HEK293 (cell line): ENCODE measurements at regions not wholly inside any gene's neighbourhood (a gene's known extent, or its start where the extent isn't known, plus 50 kb on each side); places are given as distances from the start of the nearest gene placed in this dataset.

Experiments used
- CTCF ChIA-PET: fragments of 350-600 bp; formaldehyde crosslinking; extraction: SDS; loops from one replicate; lab custom pipeline; 2021; ENCODE audit warnings: antibody characterized with exemption; lab: Yijun Ruan, JAX
- POLR2A ChIA-PET: fragments of 300-600 bp; formaldehyde crosslinking; extraction: SDS; loops from one replicate; lab custom pipeline; 2020; ENCODE audit warnings: antibody characterized with exemption, inconsistent platforms; lab: Yijun Ruan, JAX
- H3K27ac ChIP-seq: fragments of 200-500 bp; sonication (Bioruptor generic); 2 replicates; pipeline ENCODE4 v1.5.1; 2014; ENCODE audit warnings: low read depth, low read length, control low read depth, inconsistent platforms; ENCODE audit errors: extremely low read depth
- H3K36me3 ChIP-seq, 2 experiments: fragments of 200-500 bp in 1 of 2; sonication (Bioruptor generic) in 1 of 2; 1 replicate in 1 of 2; 2 replicates in 1 of 2; pipeline ENCODE4 v1.5.1; 2014 to 2017; ENCODE audit warnings: inconsistent platforms in 2 of 2, low read length in 2 of 2; ENCODE audit not compliant: control insufficient read depth in 2 of 2, insufficient read depth in 1 of 2
- H3K4me1 ChIP-seq: fragments of 200-500 bp; sonication (Bioruptor generic); 2 replicates; pipeline ENCODE4 v1.5.1; 2014; ENCODE audit warnings: mild to moderate bottlenecking, low read length, inconsistent platforms; ENCODE audit not compliant: control insufficient read depth, insufficient read depth
- H3K4me3 ChIP-seq: 2 replicates; pipeline ENCODE4 v1.5.1; 2011; ENCODE audit warnings: low read depth, mild to moderate bottlenecking, control low read depth, low read length, moderate library complexity
- H3K9me3 ChIP-seq: fragments of 200-500 bp; sonication (Bioruptor generic); 2 replicates; pipeline ENCODE4 v1.5.1; 2014; ENCODE audit warnings: low read depth, low read length, inconsistent platforms; ENCODE audit not compliant: control insufficient read depth, insufficient read depth
- GLIS2 ChIP-seq: fragments of 450-650 bp; formaldehyde crosslinking; IDR thresholded peaks from 2 replicates; pipeline ENCODE4 v1.5.1; 2016; ENCODE audit warnings: missing biosample characterization, missing genetic modification characterization
- OSR2 ChIP-seq: fragments of 450-650 bp; formaldehyde crosslinking; IDR thresholded peaks from 2 replicates; pipeline ENCODE4 v1.5.1; 2016; ENCODE audit warnings: missing biosample characterization, missing genetic modification characterization
- SCRT1 ChIP-seq: fragments of 450-650 bp; formaldehyde crosslinking; IDR thresholded peaks from 2 replicates; pipeline ENCODE4 v1.5.1; 2016; ENCODE audit warnings: missing biosample characterization, missing genetic modification characterization, borderline replicate concordance
- SP7 ChIP-seq: fragments of 450-650 bp; formaldehyde crosslinking; IDR thresholded peaks from 2 replicates; pipeline ENCODE4 v1.5.1; 2016; ENCODE audit warnings: missing biosample characterization, missing genetic modification characterization
- TCF7L2 ChIP-seq: IDR thresholded peaks from 2 replicates; pipeline ENCODE4 v1.6.1; 2011; ENCODE audit warnings: low read depth, mild to moderate bottlenecking, inconsistent platforms, low read length, moderate library complexity, borderline replicate concordance
- YY1 ChIP-seq: fragments of 450-650 bp; formaldehyde crosslinking; IDR thresholded peaks from 2 replicates; pipeline ENCODE4 v1.5.1; 2018; ENCODE audit warnings: missing biosample characterization, missing genetic modification characterization
- ZIC2 ChIP-seq: fragments of 450-650 bp; formaldehyde crosslinking; IDR thresholded peaks from 2 replicates; pipeline ENCODE4 v1.5.1; 2016; ENCODE audit warnings: missing biosample characterization, missing genetic modification characterization
- ZNF10 ChIP-seq: fragments of 450-650 bp; formaldehyde crosslinking; IDR thresholded peaks from 2 replicates; pipeline ENCODE4 v1.5.1; 2017; ENCODE audit warnings: missing biosample characterization, missing genetic modification characterization
- ZNF133 ChIP-seq: fragments of 450-650 bp; formaldehyde crosslinking; IDR thresholded peaks from 2 replicates; pipeline ENCODE4 v1.5.1; 2016; ENCODE audit warnings: missing biosample characterization, missing genetic modification characterization
- ZNF138 ChIP-seq: fragments of 450-650 bp; formaldehyde crosslinking; IDR thresholded peaks from 2 replicates; pipeline ENCODE4 v1.5.1; 2016; ENCODE audit warnings: missing biosample characterization, missing genetic modification characterization, borderline replicate concordance
- ZNF211 ChIP-seq: fragments of 450-650 bp; formaldehyde crosslinking; IDR thresholded peaks from 2 replicates; pipeline ENCODE4 v1.5.1; 2016; ENCODE audit warnings: low read depth, missing biosample characterization, missing genetic modification characterization
- ZNF24 ChIP-seq: fragments of 450-650 bp; formaldehyde crosslinking; IDR thresholded peaks from 2 replicates; pipeline ENCODE4 v1.5.1; 2016; ENCODE audit warnings: missing biosample characterization, missing genetic modification characterization
- ZNF274 ChIP-seq, 2 experiments: fragments of 200-500 bp in 1 of 2; fragments of 450-650 bp in 1 of 2; sonication (Bioruptor generic) in 1 of 2; formaldehyde crosslinking in 1 of 2; IDR thresholded peaks; 2 replicates each; pipeline versions ENCODE4 v1.5.1 to v1.6.1; 2014 to 2016; ENCODE audit warnings: borderline replicate concordance in 1 of 2, inconsistent platforms in 1 of 2, low read length in 1 of 2, missing biosample characterization in 1 of 2, missing genetic modification characterization in 1 of 2
- ZNF423 ChIP-seq: fragments of 450-650 bp; formaldehyde crosslinking; IDR thresholded peaks from 2 replicates; pipeline ENCODE4 v1.5.1; 2016; ENCODE audit warnings: missing biosample characterization, missing genetic modification characterization
- ZNF530 ChIP-seq: fragments of 450-650 bp; formaldehyde crosslinking; IDR thresholded peaks from 2 replicates; pipeline ENCODE4 v1.5.1; 2016; ENCODE audit warnings: low read depth, missing biosample characterization, missing genetic modification characterization
- ZNF561 ChIP-seq: fragments of 450-650 bp; IDR thresholded peaks from 2 replicates; pipeline ENCODE4 v1.5.1; 2018; ENCODE audit warnings: missing biosample characterization, missing genetic modification characterization, borderline replicate concordance
- ZNF785 ChIP-seq: fragments of 450-650 bp; formaldehyde crosslinking; IDR thresholded peaks from 2 replicates; pipeline ENCODE4 v1.5.1; 2016; ENCODE audit warnings: missing biosample characterization, missing genetic modification characterization
- ZNF792 ChIP-seq: fragments of 450-650 bp; formaldehyde crosslinking; IDR thresholded peaks from 2 replicates; pipeline ENCODE4 v1.5.1; 2016; ENCODE audit warnings: missing biosample characterization, missing genetic modification characterization
- ZNF837 ChIP-seq: fragments of 450-650 bp; formaldehyde crosslinking; IDR thresholded peaks from 2 replicates; pipeline ENCODE4 v1.5.1; 2016; ENCODE audit warnings: missing biosample characterization, missing genetic modification characterization
- TF ChIP-seq, protein P1 (sequence below): fragments of 450-650 bp; formaldehyde crosslinking; IDR thresholded peaks from 2 replicates; pipeline ENCODE4 v1.5.1; 2016; ENCODE audit warnings: missing biosample characterization, missing genetic modification characterization
- TF ChIP-seq, protein P2 (sequence below): fragments of 450-650 bp; formaldehyde crosslinking; IDR thresholded peaks from 2 replicates; pipeline ENCODE4 v1.5.1; 2017; ENCODE audit warnings: missing biosample characterization, missing genetic modification characterization
- TF ChIP-seq, protein P3 (sequence below): fragments of 450-650 bp; formaldehyde crosslinking; conservative IDR thresholded peaks from 2 replicates; pipeline ENCODE4 v1.5.1; 2016; ENCODE audit warnings: low read depth, missing biosample characterization, missing genetic modification characterization
- TF ChIP-seq, protein P4 (sequence below): fragments of 450-650 bp; formaldehyde crosslinking; IDR thresholded peaks from 2 replicates; pipeline ENCODE4 v1.5.1; 2016; ENCODE audit warnings: missing biosample characterization, missing genetic modification characterization

DNA sequence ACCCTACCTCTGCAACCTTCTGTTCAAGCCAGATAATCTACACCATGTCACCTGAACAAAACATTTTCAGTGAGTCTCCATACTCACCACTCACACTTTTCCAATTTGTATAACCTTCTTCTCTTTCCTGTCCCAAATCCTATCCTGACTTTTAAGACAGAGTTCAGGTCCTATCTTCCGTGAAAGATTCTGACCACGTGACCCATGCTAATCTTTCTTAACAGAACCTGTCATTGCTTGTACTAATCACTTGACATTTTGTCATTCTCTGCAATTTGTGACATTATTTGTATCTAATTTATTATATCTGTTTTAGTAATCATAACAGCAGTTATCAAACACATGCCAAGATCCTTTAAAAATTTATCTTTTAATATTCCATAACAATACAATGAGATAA is 132.5 kb upstream of the PRLR start:
- CTCF ChIA-PET: no interaction called here
- no peak for TF ChIP-seq ZNF133 (tag by site-specific recombination)
- TF ChIP-seq ZNF837 (tag by site-specific recombination): no peak
- no peak for TF ChIP-seq SCRT1
- no peak for TF ChIP-seq SP7 (tag by site-specific recombination)
- no peak for TF ChIP-seq ZNF561 (tag by site-specific recombination)
- no peak for TF ChIP-seq ZNF423
- TF ChIP-seq YY1 (tag by site-specific recombination): no peak
- TF ChIP-seq ZNF138 (tag by site-specific recombination): no peak
- TF ChIP-seq ZNF785 (tag by site-specific recombination): no peak
- TF ChIP-seq, protein P1, sequence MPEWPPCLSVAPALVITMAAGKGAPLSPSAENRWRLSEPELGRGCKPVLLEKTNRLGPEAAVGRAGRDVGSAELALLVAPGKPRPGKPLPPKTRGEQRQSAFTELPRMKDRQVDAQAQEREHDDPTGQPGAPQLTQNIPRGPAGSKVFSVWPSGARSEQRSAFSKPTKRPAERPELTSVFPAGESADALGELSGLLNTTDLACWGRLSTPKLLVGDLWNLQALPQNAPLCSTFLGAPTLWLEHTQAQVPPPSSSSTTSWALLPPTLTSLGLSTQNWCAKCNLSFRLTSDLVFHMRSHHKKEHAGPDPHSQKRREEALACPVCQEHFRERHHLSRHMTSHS (tag by site-specific recombination): no peak
- TF ChIP-seq ZNF274 (IDR thresholded peaks at IDR 0.05; ENCODE audit: low read length): no peak
- TF ChIP-seq ZNF274 (tag by site-specific recombination; IDR thresholded peaks at IDR 0.05; ENCODE audit: borderline replicate concordance): no peak
- TF ChIP-seq, protein P2, sequence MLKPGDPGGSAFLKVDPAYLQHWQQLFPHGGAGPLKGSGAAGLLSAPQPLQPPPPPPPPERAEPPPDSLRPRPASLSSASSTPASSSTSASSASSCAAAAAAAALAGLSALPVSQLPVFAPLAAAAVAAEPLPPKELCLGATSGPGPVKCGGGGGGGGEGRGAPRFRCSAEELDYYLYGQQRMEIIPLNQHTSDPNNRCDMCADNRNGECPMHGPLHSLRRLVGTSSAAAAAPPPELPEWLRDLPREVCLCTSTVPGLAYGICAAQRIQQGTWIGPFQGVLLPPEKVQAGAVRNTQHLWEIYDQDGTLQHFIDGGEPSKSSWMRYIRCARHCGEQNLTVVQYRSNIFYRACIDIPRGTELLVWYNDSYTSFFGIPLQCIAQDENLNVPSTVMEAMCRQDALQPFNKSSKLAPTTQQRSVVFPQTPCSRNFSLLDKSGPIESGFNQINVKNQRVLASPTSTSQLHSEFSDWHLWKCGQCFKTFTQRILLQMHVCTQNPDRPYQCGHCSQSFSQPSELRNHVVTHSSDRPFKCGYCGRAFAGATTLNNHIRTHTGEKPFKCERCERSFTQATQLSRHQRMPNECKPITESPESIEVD: no peak
- TF ChIP-seq GLIS2 (tag by site-specific recombination): no peak
- Histone ChIP-seq H3K9me3 (no peaks in the 10 kb centered on the region), H3K36me3 (no peaks in the 10 kb centered on the region), H3K27ac (no peak overlapping the region), H3K4me3 (no peak overlapping the region), H3K4me1 (no peaks in the 10 kb centered on the region)
- POLR2A ChIA-PET: no interaction called here

DNA sequence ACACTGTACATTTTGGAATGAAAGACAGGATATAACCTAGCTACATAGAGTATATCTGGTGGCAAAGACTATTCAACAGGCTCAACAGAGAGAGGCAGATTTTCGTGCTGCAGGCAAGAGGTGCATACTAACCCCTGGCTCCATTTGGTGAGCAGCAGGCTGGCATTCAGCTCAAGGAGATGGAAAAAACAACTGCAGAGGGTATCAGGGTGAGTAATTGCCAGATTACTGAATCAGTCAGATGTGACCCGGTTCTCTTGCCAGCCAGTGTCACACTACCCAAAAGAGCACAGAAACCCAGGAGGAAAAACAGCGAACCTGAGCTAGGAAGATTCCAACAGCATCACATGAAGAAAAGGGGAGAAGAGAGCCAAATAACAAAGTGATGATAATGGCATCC is 130.4 kb upstream of the PRLR start:
- Histone ChIP-seq H3K36me3 (no peaks in the 10 kb centered on the region), H3K9me3 (no peaks in the 10 kb centered on the region), H3K4me3 (no peak overlapping the region), H3K4me1 (no peaks in the 10 kb centered on the region), H3K27ac (no peak overlapping the region)
- CTCF ChIA-PET: no interaction called here
- TF ChIP-seq ZNF792 (no peak), ZNF211 (tag by site-specific recombination) (no peak), ZIC2 (tag by site-specific recombination) (no peak), ZNF10 (tag by site-specific recombination) (no peak), ZNF24 (tag by site-specific recombination) (no peak), ZNF530 (no peak), TCF7L2 (no peak), OSR2 (tag by site-specific recombination) (no peak)
- TF ChIP-seq, protein P3, sequence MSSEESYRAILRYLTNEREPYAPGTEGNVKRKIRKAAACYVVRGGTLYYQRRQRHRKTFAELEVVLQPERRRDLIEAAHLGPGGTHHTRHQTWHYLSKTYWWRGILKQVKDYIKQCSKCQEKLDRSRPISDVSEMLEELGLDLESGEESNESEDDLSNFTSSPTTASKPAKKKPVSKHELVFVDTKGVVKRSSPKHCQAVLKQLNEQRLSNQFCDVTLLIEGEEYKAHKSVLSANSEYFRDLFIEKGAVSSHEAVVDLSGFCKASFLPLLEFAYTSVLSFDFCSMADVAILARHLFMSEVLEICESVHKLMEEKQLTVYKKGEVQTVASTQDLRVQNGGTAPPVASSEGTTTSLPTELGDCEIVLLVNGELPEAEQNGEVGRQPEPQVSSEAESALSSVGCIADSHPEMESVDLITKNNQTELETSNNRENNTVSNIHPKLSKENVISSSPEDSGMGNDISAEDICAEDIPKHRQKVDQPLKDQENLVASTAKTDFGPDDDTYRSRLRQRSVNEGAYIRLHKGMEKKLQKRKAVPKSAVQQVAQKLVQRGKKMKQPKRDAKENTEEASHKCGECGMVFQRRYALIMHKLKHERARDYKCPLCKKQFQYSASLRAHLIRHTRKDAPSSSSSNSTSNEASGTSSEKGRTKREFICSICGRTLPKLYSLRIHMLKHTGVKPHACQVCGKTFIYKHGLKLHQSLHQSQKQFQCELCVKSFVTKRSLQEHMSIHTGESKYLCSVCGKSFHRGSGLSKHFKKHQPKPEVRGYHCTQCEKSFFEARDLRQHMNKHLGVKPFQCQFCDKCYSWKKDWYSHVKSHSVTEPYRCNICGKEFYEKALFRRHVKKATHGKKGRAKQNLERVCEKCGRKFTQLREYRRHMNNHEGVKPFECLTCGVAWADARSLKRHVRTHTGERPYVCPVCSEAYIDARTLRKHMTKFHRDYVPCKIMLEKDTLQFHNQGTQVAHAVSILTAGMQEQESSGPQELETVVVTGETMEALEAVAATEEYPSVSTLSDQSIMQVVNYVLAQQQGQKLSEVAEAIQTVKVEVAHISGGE (tag by site-specific recombination): no peak
- TF ChIP-seq, protein P4, sequence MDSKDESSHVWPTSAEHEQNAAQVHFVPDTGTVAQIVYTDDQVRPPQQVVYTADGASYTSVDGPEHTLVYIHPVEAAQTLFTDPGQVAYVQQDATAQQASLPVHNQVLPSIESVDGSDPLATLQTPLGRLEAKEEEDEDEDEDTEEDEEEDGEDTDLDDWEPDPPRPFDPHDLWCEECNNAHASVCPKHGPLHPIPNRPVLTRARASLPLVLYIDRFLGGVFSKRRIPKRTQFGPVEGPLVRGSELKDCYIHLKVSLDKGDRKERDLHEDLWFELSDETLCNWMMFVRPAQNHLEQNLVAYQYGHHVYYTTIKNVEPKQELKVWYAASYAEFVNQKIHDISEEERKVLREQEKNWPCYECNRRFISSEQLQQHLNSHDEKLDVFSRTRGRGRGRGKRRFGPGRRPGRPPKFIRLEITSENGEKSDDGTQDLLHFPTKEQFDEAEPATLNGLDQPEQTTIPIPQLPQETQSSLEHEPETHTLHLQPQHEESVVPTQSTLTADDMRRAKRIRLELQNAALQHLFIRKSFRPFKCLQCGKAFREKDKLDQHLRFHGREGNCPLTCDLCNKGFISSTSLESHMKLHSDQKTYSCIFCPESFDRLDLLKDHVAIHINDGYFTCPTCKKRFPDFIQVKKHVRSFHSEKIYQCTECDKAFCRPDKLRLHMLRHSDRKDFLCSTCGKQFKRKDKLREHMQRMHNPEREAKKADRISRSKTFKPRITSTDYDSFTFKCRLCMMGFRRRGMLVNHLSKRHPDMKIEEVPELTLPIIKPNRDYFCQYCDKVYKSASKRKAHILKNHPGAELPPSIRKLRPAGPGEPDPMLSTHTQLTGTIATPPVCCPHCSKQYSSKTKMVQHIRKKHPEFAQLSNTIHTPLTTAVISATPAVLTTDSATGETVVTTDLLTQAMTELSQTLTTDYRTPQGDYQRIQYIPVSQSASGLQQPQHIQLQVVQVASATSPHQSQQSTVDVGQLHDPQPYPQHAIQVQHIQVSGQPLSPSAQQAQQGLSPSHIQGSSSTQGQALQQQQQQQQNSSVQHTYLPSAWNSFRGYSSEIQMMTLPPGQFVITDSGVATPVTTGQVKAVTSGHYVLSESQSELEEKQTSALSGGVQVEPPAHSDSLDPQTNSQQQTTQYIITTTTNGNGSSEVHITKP (tag by site-specific recombination): no peak
- POLR2A ChIA-PET: no interaction called here
